Tibial nerve (tissue), 4 donors: ENCODE measurements at regions not wholly inside any gene's neighbourhood (a gene's known extent, or its start where the extent isn't known, plus 50 kb on each side); places are given as distances from the start of the nearest gene placed in this dataset.

Experiments
- EP300 ChIP-seq, 2 donors: sonication (generic); formaldehyde crosslinking; IDR thresholded peaks; one replicate each; pipeline ENCODE4 v1.6.1; 2017; ENCODE audit warnings: antibody characterized with exemption in 2 of 2, mild to moderate bottlenecking in 1 of 2
- POLR2A ChIP-seq, 2 donors: fragments of 450-650 bp; IDR thresholded peaks; one replicate each; pipeline ENCODE4 v1.6.1; 2017; ENCODE audit warnings: antibody characterized with exemption in 2 of 2, mild to moderate bottlenecking in 2 of 2, moderate library complexity in 2 of 2
- TF ChIP-seq, protein P1 (sequence below), 5 experiments: fragments of 200-600 bp in 3 of 5; fragments of 450-650 bp in 2 of 5; sonication (generic) in 3 of 5; IDR thresholded peaks; one replicate each; pipeline ENCODE4 v1.5.1; 2016 to 2019; ENCODE audit warnings: antibody characterized with exemption in 5 of 5, mild to moderate bottlenecking in 3 of 5, moderate library complexity in 2 of 5

DNA sequence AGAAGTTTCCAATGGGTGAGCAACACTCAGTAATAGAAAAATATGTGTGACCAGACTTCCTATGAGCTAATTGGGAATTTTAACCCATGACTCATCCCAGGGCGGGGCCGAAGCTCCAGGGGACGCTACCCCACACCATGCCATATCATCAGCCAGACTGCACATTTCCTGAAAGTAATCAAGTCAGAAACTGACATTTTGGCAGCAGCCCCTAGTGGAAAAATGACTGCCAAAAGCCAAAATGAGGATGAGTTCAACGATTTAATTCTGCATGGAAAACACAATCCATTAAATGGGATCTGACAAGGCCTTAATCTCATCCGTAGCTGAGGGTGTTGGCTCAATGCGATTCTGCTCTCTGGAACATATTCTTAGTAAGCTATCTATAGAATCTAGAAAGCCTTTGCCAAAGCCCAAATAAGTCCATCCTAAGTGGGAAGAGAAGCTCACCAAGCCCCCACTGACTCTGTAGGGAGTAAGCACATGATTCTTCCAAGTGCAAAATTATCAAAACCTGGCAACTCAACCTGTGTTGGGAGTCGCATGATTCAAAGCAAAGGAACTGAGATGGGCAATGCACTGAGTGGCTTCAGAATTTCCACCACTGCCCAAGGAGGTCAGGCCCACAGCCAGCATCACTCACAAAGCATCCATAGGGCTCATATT, 93.1 kb upstream of the PDE1C start:
- TF ChIP-seq POLR2A (IDR thresholded peaks at IDR 0.05) (no peak), EP300 (IDR thresholded peaks at IDR 0.05) (no peak)
- TF ChIP-seq, protein P1, sequence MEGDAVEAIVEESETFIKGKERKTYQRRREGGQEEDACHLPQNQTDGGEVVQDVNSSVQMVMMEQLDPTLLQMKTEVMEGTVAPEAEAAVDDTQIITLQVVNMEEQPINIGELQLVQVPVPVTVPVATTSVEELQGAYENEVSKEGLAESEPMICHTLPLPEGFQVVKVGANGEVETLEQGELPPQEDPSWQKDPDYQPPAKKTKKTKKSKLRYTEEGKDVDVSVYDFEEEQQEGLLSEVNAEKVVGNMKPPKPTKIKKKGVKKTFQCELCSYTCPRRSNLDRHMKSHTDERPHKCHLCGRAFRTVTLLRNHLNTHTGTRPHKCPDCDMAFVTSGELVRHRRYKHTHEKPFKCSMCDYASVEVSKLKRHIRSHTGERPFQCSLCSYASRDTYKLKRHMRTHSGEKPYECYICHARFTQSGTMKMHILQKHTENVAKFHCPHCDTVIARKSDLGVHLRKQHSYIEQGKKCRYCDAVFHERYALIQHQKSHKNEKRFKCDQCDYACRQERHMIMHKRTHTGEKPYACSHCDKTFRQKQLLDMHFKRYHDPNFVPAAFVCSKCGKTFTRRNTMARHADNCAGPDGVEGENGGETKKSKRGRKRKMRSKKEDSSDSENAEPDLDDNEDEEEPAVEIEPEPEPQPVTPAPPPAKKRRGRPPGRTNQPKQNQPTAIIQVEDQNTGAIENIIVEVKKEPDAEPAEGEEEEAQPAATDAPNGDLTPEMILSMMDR (IDR thresholded peaks at IDR 0.05), result no peak
